Stimulated activated CD8-positive, alpha-beta memory T cell treated with anti-CD3 and anti-CD28 coated beads, Interleukin-7, amount 100 ng/mL, for 1 hour (primary cell): ENCODE measurements at regions not wholly inside any gene's neighbourhood (a gene's known extent, or its start where the extent isn't known, plus 50 kb on each side); places are given as distances from the start of the nearest gene placed in this dataset.

ENCODE experiments used
- DNase-seq, 2 donors: peaks; one replicate each; pipeline ENCODE4 v3.0.0-alpha.2; 2020; ENCODE audit warnings: low read depth in 2 of 2

DNA sequence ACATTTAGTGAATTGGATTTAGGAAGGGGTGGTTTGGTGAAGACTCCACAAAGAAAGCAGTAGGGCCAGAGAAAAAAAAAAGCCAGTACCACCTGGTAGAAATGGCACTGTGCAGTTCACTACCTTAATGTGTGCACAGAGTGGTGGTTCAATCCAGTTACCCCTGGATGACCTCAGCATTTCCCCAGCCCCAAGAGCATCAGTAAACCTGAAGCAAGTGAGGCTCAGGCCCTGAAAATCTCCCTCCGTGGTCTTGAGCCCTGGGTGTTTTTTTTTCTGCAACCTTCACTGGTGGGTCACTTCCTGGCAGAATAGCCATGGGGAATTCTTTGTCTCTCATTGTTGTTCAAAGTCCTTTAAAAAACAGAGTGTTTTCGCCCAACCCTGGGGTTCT, 202.9 kb downstream of the GADD45G start:
- no peak for DNase-seq

DNA sequence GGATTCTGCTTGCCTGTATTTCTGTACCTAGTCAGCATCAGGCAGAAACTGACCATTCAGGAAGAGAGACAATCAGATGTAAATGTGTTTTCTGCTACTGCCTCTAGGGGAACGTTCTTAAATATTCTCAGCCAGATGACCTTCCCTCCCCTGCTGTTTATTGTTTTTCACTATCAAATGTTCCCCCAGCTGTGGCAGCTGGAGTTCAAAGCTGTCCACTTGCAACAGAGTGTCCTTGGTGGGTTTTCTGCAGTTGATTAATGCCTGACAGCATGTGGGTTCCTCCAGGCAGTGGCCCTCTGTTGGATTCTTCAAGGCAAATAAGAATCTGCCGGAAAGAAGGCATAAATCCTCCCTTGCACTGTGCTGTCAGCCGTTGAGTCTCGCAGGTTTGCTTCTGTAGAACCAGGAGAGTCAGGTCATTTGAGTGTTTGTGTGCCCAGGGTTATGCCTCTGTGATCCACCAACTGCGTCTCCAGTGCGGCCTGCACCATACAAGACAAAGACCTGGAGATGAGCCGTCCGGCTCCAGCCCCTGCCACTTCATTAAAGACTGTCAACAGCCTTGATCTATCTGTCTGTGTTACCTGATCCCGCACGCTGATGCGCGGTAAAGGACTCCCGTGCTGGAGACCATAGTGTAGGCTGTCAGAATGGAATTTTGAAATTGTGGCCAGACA, 203.4 kb downstream of the GADD45G start:
- no peak for DNase-seq

DNA sequence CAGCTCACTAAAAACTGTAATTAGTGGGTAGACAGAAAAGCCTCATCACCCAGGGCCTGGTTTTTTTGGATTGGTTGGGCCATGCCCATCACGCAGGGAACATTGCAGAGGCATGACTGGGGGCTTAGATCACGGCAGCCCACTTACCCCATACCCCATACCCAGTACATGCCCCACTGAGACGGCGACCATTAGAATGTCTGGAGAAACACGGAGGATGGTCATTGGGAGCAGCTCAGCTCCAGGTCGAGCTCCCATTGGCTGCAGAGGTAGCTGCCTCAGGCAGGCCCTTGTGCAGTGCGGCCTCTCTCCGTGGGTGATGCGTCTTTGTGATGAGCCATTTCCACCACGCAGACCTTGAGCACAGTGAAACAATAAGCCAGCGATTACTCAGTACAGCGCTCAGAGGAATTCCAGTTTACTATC, 204.0 kb downstream of the GADD45G start:
- no peak for DNase-seq

DNA sequence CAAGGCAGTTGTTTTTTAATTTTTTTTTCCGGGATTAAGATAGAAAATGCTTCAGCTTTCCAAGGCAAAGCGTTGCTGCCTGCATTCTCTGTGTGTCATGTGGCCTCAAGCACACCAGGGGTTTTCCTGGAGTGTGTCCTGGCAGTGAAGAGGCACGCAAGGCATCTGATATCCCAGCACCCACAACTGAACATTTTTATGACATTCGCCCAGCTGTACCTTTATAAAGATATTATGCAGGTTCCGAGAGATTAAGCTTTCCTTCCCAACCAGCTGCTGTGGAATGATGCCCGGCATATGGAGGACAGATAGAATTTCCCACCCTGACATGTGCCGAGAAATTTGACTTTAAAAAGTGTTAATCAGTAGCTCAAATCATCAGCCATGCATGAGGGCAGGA, 205.6 kb downstream of the GADD45G start:
- DNase-seq = no peak

DNA sequence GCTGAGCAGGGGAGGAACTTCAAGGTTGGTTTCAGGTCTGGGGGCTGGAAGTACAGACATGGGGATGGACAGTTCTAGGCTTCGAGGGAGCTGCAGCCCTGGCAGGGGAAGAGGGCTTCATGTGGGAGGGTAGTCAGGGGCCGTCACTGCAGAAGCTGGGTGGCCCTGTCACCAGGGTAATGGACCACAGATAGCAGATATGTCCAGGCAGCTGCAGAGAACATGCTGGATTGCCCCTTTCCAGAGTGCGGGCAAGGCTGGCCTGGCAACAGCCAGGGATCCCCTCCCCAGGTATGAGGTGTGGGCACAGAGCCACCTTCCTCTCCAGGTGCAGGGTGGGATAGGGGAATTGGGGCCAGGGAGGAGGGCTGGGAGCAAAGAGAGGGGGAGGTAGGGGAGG, 206.5 kb downstream of the GADD45G start:
- no peak for DNase-seq

DNA sequence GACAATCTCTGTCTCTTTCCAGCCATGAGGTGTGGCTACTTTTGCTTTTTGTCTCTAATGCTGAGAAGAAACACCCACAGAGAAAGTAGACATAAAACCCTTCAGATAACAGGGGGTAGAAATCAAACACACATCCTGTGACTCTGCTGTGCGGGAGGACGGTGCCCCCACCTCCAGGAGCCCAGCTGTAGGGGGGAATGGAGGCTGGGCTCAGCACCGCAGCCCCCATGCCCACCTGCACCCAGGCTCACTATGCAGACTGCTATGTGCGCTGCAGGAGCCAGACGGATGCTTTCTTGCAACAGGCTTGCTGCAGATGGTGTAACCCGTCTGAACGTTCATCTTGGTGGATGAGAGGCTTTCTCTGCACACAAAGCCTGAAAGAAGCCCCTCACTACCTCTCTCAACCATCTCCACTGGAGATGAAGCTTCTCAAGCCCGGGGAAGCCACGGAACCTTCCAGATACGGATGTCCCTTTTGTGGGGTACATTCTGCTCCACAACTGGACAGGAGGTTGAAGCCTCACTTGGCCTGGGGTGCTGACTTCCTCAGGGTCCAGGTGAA, 207.2 kb downstream of the GADD45G start:
- DNase-seq = no peak

DNA sequence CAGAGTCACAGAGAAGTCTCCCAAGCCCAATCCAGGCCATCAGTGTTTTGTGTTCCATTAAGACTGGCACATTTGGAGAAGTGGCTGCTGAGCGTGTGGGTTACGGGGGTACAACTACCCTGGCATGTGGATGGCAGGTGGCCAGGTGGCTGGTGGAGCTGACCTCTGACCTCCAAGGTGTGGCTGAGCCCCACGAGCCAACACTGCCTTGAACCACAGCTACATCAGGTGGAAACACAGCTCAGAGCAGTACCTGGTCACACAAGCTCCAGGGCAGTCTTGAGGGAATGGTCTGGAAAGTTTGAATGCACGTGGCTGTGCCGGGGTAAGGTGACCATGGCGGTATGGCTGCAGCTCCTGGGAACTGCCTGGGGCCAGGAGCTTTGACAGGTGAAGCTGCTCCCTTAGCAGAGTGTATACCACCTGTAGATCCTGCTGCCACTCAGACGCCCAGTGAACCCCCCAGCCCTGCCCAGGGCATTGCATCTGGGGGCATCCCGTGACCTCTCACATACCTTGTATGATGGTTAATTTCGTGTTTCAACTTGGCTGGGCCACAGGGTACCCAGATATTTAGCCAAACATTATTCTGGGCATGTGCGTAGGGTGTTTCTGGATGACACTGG, 207.9 kb downstream of the GADD45G start:
- DNase-seq = no peak

DNA sequence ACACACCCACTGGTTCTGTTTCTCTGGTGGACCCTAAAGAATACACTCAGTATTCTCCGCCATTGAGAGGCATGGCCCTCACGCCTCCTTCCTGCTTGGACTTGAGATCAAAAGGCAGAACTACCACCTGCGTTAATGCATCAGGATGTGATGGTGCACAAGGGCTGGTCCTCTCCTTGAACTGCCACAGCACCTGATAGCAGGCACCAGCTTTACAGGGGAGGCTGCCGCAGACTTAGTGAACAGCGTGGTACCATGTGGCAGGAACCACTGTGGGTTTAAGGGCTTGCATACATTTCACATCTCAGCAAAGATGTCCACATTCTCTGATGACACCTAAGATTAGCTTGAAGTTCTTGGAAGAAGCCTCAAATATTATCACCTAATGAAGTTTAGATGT, 208.7 kb downstream of the GADD45G start:
- DNase-seq = no peak

DNA sequence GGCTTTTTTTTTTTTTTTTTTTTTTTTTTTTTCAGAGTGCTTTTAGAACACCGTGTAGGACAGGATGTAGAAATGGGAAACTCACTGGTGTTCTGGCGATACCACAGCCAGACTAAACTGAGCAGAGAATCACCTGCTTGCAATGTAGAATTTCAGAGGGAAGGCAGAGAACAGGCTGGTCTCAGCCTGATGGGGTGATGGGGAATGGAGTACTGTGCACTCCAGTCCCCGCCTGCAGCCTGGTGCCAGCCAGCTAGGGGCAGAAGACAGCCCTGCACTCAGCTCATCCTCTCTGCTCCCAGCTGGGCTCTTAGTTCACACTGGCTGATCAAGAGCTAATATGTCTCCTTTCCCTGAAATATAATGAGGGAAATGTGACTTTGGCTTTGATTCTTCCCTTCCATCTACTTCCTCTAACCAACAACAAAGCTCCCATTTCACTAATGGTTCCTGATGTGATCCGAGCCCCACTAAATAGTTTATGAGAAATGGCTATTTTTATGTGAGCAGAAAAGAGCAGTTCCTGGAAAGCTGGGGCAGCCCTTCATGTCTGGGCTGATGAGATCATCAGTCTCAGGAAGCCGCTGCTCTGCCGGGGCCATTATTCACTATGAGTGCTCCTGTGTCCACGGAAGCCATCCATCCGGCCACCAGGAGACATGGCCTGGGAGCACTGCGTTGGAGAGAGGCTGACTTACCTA, 209.7 kb downstream of the GADD45G start:
- no peak for DNase-seq

DNA sequence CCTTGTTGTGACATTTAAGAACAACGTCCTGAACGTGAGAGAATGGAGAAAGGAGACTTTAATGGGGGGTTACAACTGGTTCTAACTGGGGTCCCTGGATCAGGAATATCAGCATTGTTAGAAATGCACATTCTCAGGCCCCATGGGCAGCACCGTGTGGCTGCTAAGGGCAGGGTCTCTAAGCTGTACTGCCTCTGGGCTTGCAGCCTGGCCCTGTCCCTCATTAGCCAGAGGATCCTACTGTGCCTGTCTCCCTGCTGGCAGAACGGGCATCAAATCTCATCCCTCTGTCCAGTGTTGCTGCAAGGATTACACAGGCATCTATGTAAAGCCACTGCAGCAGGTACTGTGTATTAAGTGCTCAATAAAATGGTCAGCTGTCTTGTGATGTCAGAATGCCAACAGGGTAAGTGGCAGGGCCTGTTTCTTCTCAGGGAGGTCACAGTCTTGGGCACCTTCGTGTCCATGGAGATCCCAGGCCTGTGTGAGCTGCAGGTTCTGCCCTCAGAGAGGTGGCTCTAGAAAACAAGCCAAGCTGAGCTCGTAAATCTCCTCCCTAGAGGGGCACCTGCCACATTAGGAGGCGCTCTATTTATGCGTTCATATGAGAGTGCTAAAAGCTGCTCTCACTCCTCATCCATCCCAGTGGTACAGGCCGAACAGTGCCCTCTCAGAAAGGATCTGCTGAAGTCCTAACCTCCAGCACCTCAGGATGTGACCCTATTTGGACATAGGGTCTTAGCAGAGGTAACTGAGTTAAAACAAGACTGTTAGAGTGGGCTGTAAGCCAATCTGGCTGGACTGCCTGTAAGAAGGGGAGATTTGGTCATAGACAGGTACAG, 210.5 kb downstream of the GADD45G start:
- no peak for DNase-seq

DNA sequence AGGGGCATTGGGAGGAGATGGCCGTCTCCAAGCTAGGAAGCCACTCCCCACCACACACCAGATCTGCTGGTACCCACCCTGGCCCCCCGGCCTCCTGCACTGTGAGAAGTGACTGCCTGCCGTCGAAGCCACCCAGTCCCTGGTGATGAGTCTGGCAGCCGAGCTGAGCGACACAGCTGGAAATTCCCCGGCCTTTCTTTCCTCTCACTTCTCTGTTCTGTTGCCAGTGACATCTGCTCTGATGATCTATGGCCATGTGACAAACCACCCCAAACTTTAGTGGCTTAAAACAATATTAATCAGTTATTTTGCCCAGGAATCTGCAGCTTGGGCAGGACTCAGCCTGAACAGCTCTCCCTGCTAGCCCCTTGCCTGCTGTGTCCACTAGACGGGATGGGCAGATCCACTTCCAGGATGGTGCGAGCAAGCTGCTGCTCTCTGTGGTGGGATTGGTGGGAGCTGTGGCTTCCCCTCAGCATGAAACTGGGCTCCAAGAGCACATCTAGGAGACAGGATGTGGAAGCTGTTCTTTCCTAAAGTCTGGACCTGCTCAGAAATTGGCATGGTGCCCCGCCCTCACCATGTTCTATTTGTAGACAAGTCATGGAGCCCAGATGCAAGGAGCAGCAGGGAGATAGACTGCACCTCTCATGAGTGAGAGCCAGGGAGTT, 211.2 kb downstream of the GADD45G start:
- DNase-seq = no peak

DNA sequence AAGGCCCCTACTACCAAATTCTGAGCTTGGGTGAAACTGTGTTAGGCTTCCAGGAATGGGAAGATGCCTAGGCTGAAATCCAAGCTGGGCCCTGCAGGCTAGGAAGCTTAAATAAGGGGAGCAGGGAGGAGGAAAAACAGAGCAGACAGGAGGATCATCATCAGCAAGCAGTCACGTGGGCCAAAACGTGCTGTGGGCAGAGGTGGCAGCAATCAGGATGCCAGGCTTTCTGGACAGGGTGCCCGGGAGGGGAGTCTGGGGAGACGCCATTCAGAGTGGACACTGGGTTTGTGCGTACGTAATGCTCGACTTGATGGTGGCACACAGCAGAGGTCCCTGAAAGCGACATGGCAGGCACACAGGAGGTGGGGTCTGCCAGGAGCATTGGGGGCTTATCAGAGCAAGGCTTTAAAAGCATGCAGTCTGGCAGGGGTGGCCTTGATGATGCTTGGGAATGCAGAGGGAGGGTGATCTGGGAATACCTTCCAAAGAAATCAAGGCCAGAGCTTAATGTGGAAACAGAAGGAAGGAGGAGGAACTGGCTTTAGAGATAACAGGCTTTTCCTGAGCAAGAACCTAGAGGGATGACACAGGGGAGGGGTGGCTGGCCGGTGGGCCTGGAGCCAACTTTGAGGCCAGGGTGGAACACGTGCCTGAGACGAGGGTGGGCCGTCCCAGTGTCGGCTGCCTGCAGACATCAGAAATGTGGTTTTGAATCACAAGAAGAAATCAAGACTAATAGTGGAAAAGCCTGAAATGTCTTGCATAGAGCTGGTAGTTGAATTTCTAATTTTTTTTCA, 212.5 kb downstream of the GADD45G start:
- DNase-seq = no peak

DNA sequence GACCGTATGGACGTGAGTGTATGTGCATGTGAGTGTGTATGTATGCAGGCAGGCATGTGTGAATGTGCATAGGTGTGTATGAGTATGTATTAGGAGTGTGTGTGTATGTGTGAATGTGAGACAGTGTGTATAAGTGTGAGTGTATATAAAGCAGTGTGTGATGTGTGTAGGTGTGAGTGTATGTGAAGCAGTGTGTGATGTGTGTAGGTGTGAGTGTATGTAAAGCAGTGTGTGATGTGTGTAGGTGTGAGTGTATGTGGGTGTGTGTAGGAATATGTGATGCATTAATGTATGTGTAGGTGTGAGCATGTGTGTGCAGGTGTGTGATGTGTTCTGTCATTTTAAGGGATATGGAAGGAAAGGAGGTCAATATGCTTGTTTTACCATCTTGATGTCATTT, 215.5 kb downstream of the GADD45G start:
- DNase-seq = no peak

DNA sequence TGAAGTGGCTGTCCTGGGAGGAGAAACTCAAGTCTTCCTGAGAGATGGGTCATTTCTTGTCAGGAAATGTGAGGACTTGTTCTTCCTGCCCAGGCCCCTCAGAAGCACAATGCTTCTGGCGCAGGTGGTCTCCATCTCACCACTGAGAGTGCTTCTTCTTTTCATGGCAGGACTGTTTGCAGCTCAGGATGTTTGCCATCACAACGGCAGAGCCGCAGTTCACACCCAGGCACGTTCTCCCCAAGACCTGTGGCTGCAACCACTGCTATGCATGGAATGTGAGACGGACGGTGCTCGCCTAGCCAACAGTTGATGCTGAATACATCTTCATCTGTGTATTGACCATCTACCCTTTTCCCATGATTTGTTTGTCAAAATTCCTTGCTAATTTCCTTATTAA, 216.3 kb downstream of the GADD45G start:
- no peak for DNase-seq

DNA sequence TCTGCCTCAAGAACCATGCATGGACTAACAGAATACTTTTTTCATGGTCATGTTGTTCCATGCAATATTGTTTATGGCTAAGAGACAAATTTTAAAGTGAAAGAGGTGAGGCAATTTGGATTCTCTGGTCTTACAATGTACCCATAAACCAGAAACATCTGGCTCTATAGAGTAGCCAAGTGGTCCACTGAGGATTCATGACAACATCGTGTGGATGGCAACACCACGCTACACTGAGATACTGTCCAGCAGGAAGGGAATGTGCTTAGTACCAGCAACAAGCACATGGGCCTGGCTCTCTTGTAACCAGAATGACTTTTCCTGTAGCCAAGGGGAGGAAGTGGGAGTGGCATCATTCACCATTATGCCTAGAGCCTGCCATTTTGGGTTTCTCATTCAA, 218.2 kb downstream of the GADD45G start:
- no peak for DNase-seq

DNA sequence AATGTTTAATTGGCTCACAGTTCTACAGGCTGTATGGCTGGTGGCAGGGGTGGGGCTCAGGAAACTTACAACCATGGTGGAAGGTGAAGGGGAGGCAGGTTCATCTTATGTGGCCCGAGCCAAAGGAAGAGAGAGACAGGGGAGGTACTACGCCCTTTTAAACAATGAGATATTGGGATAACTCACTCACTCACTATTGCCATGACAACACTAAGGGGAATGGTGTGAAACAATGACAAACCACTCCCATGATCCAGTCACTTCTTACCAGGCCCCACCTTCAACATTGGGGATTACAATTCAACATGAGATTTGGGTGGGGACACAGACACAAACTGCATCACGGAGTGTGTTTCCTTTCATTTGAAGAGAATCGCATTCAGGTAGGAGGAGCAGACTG, 220.9 kb downstream of the GADD45G start:
- DNase-seq = no peak

DNA sequence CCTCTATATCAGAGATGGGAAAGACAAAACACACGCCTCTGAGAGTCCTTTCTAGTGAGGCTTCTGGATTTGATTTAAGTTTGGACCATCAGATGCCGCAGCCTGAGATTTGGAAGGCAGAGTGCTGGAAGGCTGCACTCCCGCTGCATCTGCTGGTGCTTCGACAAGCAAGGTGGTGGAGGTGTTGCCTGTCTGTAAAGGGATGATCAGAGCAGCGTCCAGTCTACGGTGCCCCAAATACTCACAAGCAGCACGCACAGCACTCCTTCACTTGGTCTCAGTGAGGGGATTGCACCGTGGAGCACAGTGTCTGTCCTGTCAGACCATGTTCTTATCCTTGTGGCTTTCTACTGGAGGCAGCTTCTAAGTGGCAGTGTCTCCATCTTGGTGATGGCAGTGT, 221.4 kb downstream of the GADD45G start:
- no peak for DNase-seq

DNA sequence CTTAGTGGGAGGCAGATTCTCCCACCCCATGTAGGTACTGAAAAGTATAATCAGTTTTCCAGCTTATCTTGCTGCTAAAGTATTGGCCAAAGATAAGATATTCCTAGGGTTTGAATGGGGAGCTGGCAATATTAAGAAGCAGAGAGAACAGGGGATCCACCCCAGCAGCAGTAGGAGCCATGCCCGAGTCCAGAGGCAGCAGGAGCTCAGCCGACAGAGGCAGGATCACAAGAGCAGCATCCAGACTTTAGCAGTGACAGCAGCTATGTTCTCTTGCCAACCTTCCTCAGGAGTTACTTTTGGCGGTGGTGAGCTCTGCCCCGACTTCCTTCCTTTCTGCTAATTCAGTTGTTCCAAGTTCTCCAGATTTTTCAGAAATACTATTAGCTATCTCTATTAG, 224.5 kb downstream of the GADD45G start:
- DNase-seq = no peak

DNA sequence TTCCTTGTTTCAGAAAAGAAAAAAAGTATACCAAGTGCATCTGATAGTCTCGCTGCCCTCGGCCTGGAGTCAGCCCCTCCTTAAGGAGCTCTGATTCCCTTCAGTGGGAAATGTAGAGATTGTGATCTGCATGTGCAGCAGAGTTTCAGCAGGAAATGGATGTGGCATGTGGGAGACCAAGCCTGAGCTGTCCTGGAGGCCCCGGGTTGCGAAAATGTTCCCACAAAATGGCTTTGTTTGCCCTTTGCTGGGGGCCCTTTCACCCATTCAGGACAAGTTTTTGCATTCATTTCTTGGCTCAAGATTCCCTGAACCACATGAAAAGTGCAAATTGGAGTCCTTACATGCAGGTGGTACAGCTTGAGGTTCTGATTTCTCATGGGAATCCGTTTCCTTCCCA, 230.9 kb downstream of the GADD45G start:
- no peak for DNase-seq

DNA sequence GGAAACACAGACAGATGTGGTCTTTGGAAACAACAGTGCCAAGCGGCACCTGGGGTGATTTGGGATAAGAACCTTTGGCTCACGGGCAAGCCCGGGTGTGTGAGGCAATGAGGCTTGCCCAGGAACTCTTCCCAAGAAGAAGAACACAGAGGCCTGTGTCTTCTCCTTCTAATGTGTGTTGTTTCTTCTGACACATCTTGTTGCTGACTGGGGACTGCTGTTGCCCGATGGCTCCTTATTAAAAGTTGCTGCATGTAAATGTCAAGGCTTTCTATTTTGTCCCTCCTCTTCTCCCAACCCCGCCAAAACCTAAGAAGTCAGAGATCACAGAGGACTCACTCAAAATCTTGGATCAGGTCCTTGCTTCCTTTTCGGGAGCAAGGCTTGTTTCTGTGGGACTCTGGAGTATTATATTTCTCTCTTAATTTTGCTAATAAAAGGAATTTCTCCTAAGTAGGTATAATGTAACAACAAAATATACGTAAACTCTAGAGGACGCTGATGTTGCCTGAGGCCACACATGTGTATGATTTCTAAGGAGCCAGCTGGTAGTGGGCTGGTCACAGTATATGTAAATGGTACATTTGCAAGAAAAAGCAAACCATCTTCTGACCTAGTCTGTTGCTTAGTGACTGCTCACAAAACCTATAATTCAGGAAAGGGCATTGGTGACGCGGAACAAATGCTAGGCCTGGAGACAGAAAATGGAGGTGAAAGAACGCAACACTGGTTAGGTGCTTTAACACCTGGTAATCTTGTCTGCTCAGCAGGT, 232.5 kb downstream of the GADD45G start:
- no peak for DNase-seq
